22Rv1 (cell line): ENCODE measurements at regions not wholly inside any gene's neighbourhood (a gene's known extent, or its start where the extent isn't known, plus 50 kb on each side); places are given as distances from the start of the nearest gene placed in this dataset.

Source experiments
- ZFX ChIP-seq: fragments of 450-650 bp; IDR thresholded peaks from 2 replicates; pipeline ENCODE4 v1.6.1; 2017; ENCODE audit warnings: antibody characterized with exemption, borderline replicate concordance
- TF ChIP-seq, protein P1 (sequence below): fragments of 450-650 bp; IDR thresholded peaks from 2 replicates; pipeline ENCODE4 v1.5.1; 2017; ENCODE audit warnings: mild to moderate bottlenecking

GRCh38 chr13:107035778-107036177, 467.8 kb upstream of the ARGLU1 start:
- TF ChIP-seq, protein P1, sequence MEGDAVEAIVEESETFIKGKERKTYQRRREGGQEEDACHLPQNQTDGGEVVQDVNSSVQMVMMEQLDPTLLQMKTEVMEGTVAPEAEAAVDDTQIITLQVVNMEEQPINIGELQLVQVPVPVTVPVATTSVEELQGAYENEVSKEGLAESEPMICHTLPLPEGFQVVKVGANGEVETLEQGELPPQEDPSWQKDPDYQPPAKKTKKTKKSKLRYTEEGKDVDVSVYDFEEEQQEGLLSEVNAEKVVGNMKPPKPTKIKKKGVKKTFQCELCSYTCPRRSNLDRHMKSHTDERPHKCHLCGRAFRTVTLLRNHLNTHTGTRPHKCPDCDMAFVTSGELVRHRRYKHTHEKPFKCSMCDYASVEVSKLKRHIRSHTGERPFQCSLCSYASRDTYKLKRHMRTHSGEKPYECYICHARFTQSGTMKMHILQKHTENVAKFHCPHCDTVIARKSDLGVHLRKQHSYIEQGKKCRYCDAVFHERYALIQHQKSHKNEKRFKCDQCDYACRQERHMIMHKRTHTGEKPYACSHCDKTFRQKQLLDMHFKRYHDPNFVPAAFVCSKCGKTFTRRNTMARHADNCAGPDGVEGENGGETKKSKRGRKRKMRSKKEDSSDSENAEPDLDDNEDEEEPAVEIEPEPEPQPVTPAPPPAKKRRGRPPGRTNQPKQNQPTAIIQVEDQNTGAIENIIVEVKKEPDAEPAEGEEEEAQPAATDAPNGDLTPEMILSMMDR, result no peak
- TF ChIP-seq ZFX, result no peak
